ENCODE measurements at regions not wholly inside any gene's neighbourhood (a gene's known extent, or its start where the extent isn't known, plus 50 kb on each side); places are given as distances from the start of the nearest gene placed in this dataset.

GRCh38 chr9:90342607-90343006 lies 300.0 kb downstream of the DIRAS2 start:
- no peak overlapping the region for H3K4me3 ChIP-seq
- no peaks in the 10 kb centered on the region for H3K9me3 ChIP-seq (ENCODE audit: low read depth, low read length)
- H3K27ac ChIP-seq = no peak overlapping the region
- no peaks in the 10 kb centered on the region for H3K36me3 ChIP-seq (ENCODE audit: insufficient read depth, low read length)
- TF ChIP-seq POLR2AphosphoS5 (IDR thresholded peaks at IDR 0.05; ENCODE audit: borderline replicate concordance, low read depth, low read length) (no peak), FOXP2 (optimal IDR thresholded peaks at IDR 0.05; ENCODE audit: control extremely low read depth, extremely low read length, insufficient read depth) (no peak), EZH2 (IDR thresholded peaks at IDR 0.05) (no peak)
- no peak for DNase-seq (ENCODE audit: low read depth, low spot score)
- no peak overlapping the region for H3K9ac ChIP-seq (ENCODE audit: insufficient read length)

- no peak for DNase-seq (ENCODE audit: low read depth, low spot score)
- H3K27ac ChIP-seq = no peak overlapping the region
- H3K9ac ChIP-seq (ENCODE audit: insufficient read length) = no peak overlapping the region
- no peaks in the 10 kb centered on the region for H3K9me3 ChIP-seq (ENCODE audit: low read depth, low read length)
- TF ChIP-seq FOXP2 (optimal IDR thresholded peaks at IDR 0.05; ENCODE audit: control extremely low read depth, extremely low read length, insufficient read depth) (no peak), EZH2 (IDR thresholded peaks at IDR 0.05) (no peak), POLR2AphosphoS5 (IDR thresholded peaks at IDR 0.05; ENCODE audit: borderline replicate concordance, low read depth, low read length) (no peak)
- H3K36me3 ChIP-seq (ENCODE audit: insufficient read depth, low read length) = no peaks in the 10 kb centered on the region
- H3K4me3 ChIP-seq = no peak overlapping the region
Measured at GRCh38 chr9:90343366-90343765, 299.3 kb downstream of the DIRAS2 start.

GRCh38 chr9:90343991-90344390 lies 298.6 kb downstream of the DIRAS2 start:
- Histone ChIP-seq H3K36me3 (ENCODE audit: insufficient read depth, low read length) (no peaks in the 10 kb centered on the region), H3K9ac (ENCODE audit: insufficient read length) (no peak overlapping the region), H3K27ac (no peak overlapping the region), H3K4me3 (no peak overlapping the region), H3K9me3 (ENCODE audit: low read depth, low read length) (no peaks in the 10 kb centered on the region)
- TF ChIP-seq POLR2AphosphoS5 (IDR thresholded peaks at IDR 0.05; ENCODE audit: borderline replicate concordance, low read depth, low read length) = no peak
- no peak for TF ChIP-seq FOXP2 (optimal IDR thresholded peaks at IDR 0.05; ENCODE audit: control extremely low read depth, extremely low read length, insufficient read depth)
- no peak for TF ChIP-seq EZH2 (IDR thresholded peaks at IDR 0.05)
- no peak for DNase-seq (ENCODE audit: low read depth, low spot score)

- H3K27ac ChIP-seq = no peak overlapping the region
- no peak overlapping the region for H3K4me3 ChIP-seq
- DNase-seq (ENCODE audit: low read depth, low spot score) = no peak
- H3K36me3 ChIP-seq (ENCODE audit: insufficient read depth, low read length) = no peaks in the 10 kb centered on the region
- TF ChIP-seq FOXP2 (optimal IDR thresholded peaks at IDR 0.05; ENCODE audit: control extremely low read depth, extremely low read length, insufficient read depth) (no peak), EZH2 (IDR thresholded peaks at IDR 0.05) (no peak), POLR2AphosphoS5 (IDR thresholded peaks at IDR 0.05; ENCODE audit: borderline replicate concordance, low read depth, low read length) (no peak)
- H3K9ac ChIP-seq (ENCODE audit: insufficient read length) = no peak overlapping the region
- no peaks in the 10 kb centered on the region for H3K9me3 ChIP-seq (ENCODE audit: low read depth, low read length)
Measured at GRCh38 chr9:90365666-90366065, 277.0 kb downstream of the DIRAS2 start.

- no peaks in the 10 kb centered on the region for H3K36me3 ChIP-seq (ENCODE audit: insufficient read depth, low read length)
- no peak overlapping the region for H3K27ac ChIP-seq
- no peak overlapping the region for H3K9ac ChIP-seq (ENCODE audit: insufficient read length)
- no peaks in the 10 kb centered on the region for H3K9me3 ChIP-seq (ENCODE audit: low read depth, low read length)
- DNase-seq (ENCODE audit: low read depth, low spot score) = no peak
- TF ChIP-seq EZH2 (IDR thresholded peaks at IDR 0.05) (no peak), POLR2AphosphoS5 (IDR thresholded peaks at IDR 0.05; ENCODE audit: borderline replicate concordance, low read depth, low read length) (no peak), FOXP2 (optimal IDR thresholded peaks at IDR 0.05; ENCODE audit: control extremely low read depth, extremely low read length, insufficient read depth) (no peak)
- no peak overlapping the region for H3K4me3 ChIP-seq
Measured at GRCh38 chr9:90368241-90368640, 274.4 kb downstream of the DIRAS2 start.

GRCh38 chr9:90368928-90369327 lies 273.7 kb downstream of the DIRAS2 start:
- DNase-seq (ENCODE audit: low read depth, low spot score) = no peak
- TF ChIP-seq POLR2AphosphoS5 (IDR thresholded peaks at IDR 0.05; ENCODE audit: borderline replicate concordance, low read depth, low read length) (no peak), EZH2 (IDR thresholded peaks at IDR 0.05) (no peak), FOXP2 (optimal IDR thresholded peaks at IDR 0.05; ENCODE audit: control extremely low read depth, extremely low read length, insufficient read depth) (no peak)
- no peaks in the 10 kb centered on the region for H3K9me3 ChIP-seq (ENCODE audit: low read depth, low read length)
- H3K27ac ChIP-seq = no peak overlapping the region
- no peaks in the 10 kb centered on the region for H3K36me3 ChIP-seq (ENCODE audit: insufficient read depth, low read length)
- no peak overlapping the region for H3K9ac ChIP-seq (ENCODE audit: insufficient read length)
- no peak overlapping the region for H3K4me3 ChIP-seq

GRCh38 chr9:90379771-90380170 lies 262.9 kb downstream of the DIRAS2 start:
- TF ChIP-seq FOXP2 (optimal IDR thresholded peaks at IDR 0.05; ENCODE audit: control extremely low read depth, extremely low read length, insufficient read depth) = no peak
- no peak for TF ChIP-seq POLR2AphosphoS5 (IDR thresholded peaks at IDR 0.05; ENCODE audit: borderline replicate concordance, low read depth, low read length)
- TF ChIP-seq EZH2 (IDR thresholded peaks at IDR 0.05) = no peak
- H3K4me3 ChIP-seq = no peak overlapping the region
- no peaks in the 10 kb centered on the region for H3K36me3 ChIP-seq (ENCODE audit: insufficient read depth, low read length)
- DNase-seq (ENCODE audit: low read depth, low spot score) = no peak
- H3K27ac ChIP-seq = no peak overlapping the region
- no peak overlapping the region for H3K9ac ChIP-seq (ENCODE audit: insufficient read length)
- no peaks in the 10 kb centered on the region for H3K9me3 ChIP-seq (ENCODE audit: low read depth, low read length)

- H3K36me3 ChIP-seq (ENCODE audit: insufficient read depth, low read length) = no peaks in the 10 kb centered on the region
- H3K27ac ChIP-seq = no peak overlapping the region
- no peak for TF ChIP-seq FOXP2 (optimal IDR thresholded peaks at IDR 0.05; ENCODE audit: control extremely low read depth, extremely low read length, insufficient read depth)
- TF ChIP-seq EZH2 (IDR thresholded peaks at IDR 0.05) = no peak
- no peak for TF ChIP-seq POLR2AphosphoS5 (IDR thresholded peaks at IDR 0.05; ENCODE audit: borderline replicate concordance, low read depth, low read length)
- no peak for DNase-seq (ENCODE audit: low read depth, low spot score)
- no peak overlapping the region for H3K9ac ChIP-seq (ENCODE audit: insufficient read length)
- H3K4me3 ChIP-seq = no peak overlapping the region
- no peaks in the 10 kb centered on the region for H3K9me3 ChIP-seq (ENCODE audit: low read depth, low read length)
Measured at GRCh38 chr9:90385146-90385545, 257.5 kb downstream of the DIRAS2 start.
